GM12878 (cell line): ENCODE measurements at regions not wholly inside any gene's neighbourhood (a gene's known extent, or its start where the extent isn't known, plus 50 kb on each side); places are given as distances from the start of the nearest gene placed in this dataset.

ENCODE experiments used
- BACH1 ChIP-seq: fragments of 450-650 bp; IDR thresholded peaks from 2 replicates; pipeline ENCODE4 v1.6.1; 2017; ENCODE audit warnings: mild to moderate bottlenecking, borderline replicate concordance
- BCL3 ChIP-seq: IDR thresholded peaks from 2 replicates; pipeline ENCODE4 v1.6.1; 2011; ENCODE audit warnings: borderline replicate concordance, low read depth, mild to moderate bottlenecking, moderate library complexity, low read length; ENCODE audit not compliant: insufficient read depth, poor library complexity, severe bottlenecking
- CBX3 ChIP-seq: fragments of 200-600 bp; sonication (generic); IDR thresholded peaks from 2 replicates; pipeline ENCODE4 v1.6.1; 2016; ENCODE audit warnings: low read depth, borderline replicate concordance
- E2F4 ChIP-seq: IDR thresholded peaks from 2 replicates; pipeline ENCODE4 v1.6.1; 2012; ENCODE audit warnings: low read depth, low read length, improper control_type of control experiment
- ESRRA ChIP-seq: IDR thresholded peaks from 2 replicates; pipeline ENCODE4 v1.6.1; 2012; ENCODE audit warnings: mild to moderate bottlenecking, low read length, improper control_type of control experiment
- FOS ChIP-seq: IDR thresholded peaks from 3 replicates; pipeline ENCODE4 v1.6.1; 2011; ENCODE audit warnings: borderline replicate concordance; ENCODE audit not compliant: insufficient read length; ENCODE audit errors: extremely low read depth
- FOXK2 ChIP-seq: fragments of 450-650 bp; IDR thresholded peaks from 2 replicates; pipeline ENCODE4 v1.6.1; 2017; ENCODE audit warnings: mild to moderate bottlenecking, moderate library complexity
- GABPA ChIP-seq: IDR thresholded peaks from 2 replicates; pipeline ENCODE4 v1.6.1; 2014; ENCODE audit warnings: antibody characterized with exemption, low read depth, mild to moderate bottlenecking, inconsistent platforms
- KDM1A ChIP-seq: fragments of 200-600 bp; sonication (generic); IDR thresholded peaks from 2 replicates; pipeline ENCODE4 v1.6.1; 2016; ENCODE audit warnings: borderline replicate concordance
- POLR2A ChIP-seq: IDR thresholded peaks from 2 replicates; pipeline ENCODE4 v1.6.1; 2011; ENCODE audit warnings: low read depth, mild to moderate bottlenecking, low read length
- POU2F2 ChIP-seq: IDR thresholded peaks from 3 replicates; pipeline ENCODE4 v1.6.1; 2011; ENCODE audit warnings: low read depth, mild to moderate bottlenecking, low read length, borderline replicate concordance
- PRDM15 ChIP-seq: fragments of 450-650 bp; formaldehyde crosslinking; IDR thresholded peaks from 2 replicates; pipeline ENCODE4 v1.4.0; 2020; ENCODE audit warnings: mild to moderate bottlenecking, moderate library complexity
- RAD51 ChIP-seq: fragments of 450-650 bp; IDR thresholded peaks from 2 replicates; pipeline ENCODE4 v1.6.1; 2016; ENCODE audit warnings: moderate library complexity, mild to moderate bottlenecking, inconsistent platforms
- RBBP5 ChIP-seq: fragments of 200-600 bp; sonication (generic); conservative IDR thresholded peaks from 2 replicates; pipeline ENCODE4 v1.6.1; 2016
- RCOR1 ChIP-seq: conservative IDR thresholded peaks from 2 replicates; pipeline ENCODE4 v1.6.1; 2012; ENCODE audit warnings: low read depth, low read length, improper control_type of control experiment
- RELA ChIP-seq: fragments of 450-650 bp; IDR thresholded peaks from 2 replicates; pipeline ENCODE4 v1.8.0; 2014; ENCODE audit warnings: borderline replicate concordance; ENCODE audit not compliant: partially characterized antibody
- ZZZ3 ChIP-seq: IDR thresholded peaks from 2 replicates; pipeline ENCODE4 v1.6.1; 2011; ENCODE audit warnings: low read depth; ENCODE audit not compliant: control insufficient read depth, insufficient read length
- TF ChIP-seq, protein P1 (sequence below): fragments of 450-650 bp; IDR thresholded peaks from 2 replicates; pipeline ENCODE4 v1.6.1; 2017; ENCODE audit warnings: mild to moderate bottlenecking, moderate library complexity
- TF ChIP-seq, protein P2 (sequence below): fragments of 450-650 bp; IDR thresholded peaks from 2 replicates; pipeline ENCODE4 v1.6.1; 2017; ENCODE audit warnings: mild to moderate bottlenecking

GRCh38 chr2:8234757-8235374 is 447.0 kb upstream of the ID2 start (continued):
- TF ChIP-seq, protein P1, sequence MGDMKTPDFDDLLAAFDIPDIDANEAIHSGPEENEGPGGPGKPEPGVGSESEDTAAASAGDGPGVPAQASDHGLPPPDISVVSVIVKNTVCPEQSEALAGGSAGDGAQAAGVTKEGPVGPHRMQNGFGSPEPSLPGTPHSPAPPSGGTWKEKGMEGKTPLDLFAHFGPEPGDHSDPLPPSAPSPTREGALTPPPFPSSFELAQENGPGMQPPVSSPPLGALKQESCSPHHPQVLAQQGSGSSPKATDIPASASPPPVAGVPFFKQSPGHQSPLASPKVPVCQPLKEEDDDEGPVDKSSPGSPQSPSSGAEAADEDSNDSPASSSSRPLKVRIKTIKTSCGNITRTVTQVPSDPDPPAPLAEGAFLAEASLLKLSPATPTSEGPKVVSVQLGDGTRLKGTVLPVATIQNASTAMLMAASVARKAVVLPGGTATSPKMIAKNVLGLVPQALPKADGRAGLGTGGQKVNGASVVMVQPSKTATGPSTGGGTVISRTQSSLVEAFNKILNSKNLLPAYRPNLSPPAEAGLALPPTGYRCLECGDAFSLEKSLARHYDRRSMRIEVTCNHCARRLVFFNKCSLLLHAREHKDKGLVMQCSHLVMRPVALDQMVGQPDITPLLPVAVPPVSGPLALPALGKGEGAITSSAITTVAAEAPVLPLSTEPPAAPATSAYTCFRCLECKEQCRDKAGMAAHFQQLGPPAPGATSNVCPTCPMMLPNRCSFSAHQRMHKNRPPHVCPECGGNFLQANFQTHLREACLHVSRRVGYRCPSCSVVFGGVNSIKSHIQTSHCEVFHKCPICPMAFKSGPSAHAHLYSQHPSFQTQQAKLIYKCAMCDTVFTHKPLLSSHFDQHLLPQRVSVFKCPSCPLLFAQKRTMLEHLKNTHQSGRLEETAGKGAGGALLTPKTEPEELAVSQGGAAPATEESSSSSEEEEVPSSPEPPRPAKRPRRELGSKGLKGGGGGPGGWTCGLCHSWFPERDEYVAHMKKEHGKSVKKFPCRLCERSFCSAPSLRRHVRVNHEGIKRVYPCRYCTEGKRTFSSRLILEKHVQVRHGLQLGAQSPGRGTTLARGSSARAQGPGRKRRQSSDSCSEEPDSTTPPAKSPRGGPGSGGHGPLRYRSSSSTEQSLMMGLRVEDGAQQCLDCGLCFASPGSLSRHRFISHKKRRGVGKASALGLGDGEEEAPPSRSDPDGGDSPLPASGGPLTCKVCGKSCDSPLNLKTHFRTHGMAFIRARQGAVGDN = peak; percentile 74
- TF ChIP-seq RELA (no peak), BCL3 (peak; percentile 49), GABPA (no peak), RCOR1 (no peak), CBX3 (no peak), BACH1 (peak; percentile 82; the same call in 1 of the 2 replicates), PRDM15 (no peak), RBBP5 (no peak), ESRRA (no peak), POU2F2 (peak; percentile 74; the same call in 2 of the 3 replicates), FOXK2 (no peak), ZZZ3 (no peak), E2F4 (no peak), FOS (no peak), POLR2A (no peak), KDM1A (no peak), RAD51 (0 out of 2 replicates have a peak, but pooled peaks have one; percentile 21)
- TF ChIP-seq, protein P2, sequence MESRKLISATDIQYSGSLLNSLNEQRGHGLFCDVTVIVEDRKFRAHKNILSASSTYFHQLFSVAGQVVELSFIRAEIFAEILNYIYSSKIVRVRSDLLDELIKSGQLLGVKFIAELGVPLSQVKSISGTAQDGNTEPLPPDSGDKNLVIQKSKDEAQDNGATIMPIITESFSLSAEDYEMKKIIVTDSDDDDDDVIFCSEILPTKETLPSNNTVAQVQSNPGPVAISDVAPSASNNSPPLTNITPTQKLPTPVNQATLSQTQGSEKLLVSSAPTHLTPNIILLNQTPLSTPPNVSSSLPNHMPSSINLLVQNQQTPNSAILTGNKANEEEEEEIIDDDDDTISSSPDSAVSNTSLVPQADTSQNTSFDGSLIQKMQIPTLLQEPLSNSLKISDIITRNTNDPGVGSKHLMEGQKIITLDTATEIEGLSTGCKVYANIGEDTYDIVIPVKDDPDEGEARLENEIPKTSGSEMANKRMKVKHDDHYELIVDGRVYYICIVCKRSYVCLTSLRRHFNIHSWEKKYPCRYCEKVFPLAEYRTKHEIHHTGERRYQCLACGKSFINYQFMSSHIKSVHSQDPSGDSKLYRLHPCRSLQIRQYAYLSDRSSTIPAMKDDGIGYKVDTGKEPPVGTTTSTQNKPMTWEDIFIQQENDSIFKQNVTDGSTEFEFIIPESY = no peak; the same call in 1 of the 2 replicates
